Mammary epithelial cell (primary cell): ENCODE measurements at regions not wholly inside any gene's neighbourhood (a gene's known extent, or its start where the extent isn't known, plus 50 kb on each side); places are given as distances from the start of the nearest gene placed in this dataset.

ENCODE experiments used
- EZH2 ChIP-seq: IDR thresholded peaks from 2 replicates; pipeline ENCODE4 v1.6.1; 2012; ENCODE audit warnings: low read length, inconsistent platforms, borderline replicate concordance
- TF ChIP-seq, protein P1 (sequence below), 2 donors: IDR thresholded peaks in 1 of 2; conservative IDR thresholded peaks in 1 of 2; 2 replicates each; pipeline ENCODE4 v1.5.1; 2011 to 2012; ENCODE audit warnings: inconsistent platforms in 2 of 2, low read length in 2 of 2, mild to moderate bottlenecking in 2 of 2, control low read depth in 1 of 2, low read depth in 1 of 2; ENCODE audit not compliant: insufficient read depth in 1 of 2; ENCODE audit errors: extremely low read depth in 1 of 2

DNA sequence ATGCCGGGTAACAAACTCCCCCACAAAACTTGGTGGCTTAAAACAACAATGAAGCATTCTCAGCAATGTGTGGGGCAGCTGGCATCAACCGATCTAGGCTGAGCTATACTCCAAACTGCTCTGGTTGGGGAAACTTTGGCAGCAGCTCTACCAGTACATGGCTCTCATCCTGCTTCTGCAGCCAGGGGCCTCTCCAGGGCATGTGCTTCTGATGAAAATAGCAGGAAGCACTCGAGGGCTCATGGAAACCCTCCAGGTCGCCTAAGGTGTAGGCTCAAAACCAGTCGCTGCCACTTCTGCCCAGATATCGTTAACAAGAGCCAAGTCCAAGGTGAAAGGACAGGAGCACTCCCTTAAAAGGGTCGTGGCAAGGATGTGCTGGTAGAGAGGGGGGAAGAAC is 134.1 kb downstream of the TEX36 start:
- TF ChIP-seq, protein P1, sequence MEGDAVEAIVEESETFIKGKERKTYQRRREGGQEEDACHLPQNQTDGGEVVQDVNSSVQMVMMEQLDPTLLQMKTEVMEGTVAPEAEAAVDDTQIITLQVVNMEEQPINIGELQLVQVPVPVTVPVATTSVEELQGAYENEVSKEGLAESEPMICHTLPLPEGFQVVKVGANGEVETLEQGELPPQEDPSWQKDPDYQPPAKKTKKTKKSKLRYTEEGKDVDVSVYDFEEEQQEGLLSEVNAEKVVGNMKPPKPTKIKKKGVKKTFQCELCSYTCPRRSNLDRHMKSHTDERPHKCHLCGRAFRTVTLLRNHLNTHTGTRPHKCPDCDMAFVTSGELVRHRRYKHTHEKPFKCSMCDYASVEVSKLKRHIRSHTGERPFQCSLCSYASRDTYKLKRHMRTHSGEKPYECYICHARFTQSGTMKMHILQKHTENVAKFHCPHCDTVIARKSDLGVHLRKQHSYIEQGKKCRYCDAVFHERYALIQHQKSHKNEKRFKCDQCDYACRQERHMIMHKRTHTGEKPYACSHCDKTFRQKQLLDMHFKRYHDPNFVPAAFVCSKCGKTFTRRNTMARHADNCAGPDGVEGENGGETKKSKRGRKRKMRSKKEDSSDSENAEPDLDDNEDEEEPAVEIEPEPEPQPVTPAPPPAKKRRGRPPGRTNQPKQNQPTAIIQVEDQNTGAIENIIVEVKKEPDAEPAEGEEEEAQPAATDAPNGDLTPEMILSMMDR (conservative IDR thresholded peaks at IDR 0.05 in 1 of 2, IDR thresholded peaks at IDR 0.05 in 1 of 2; ENCODE audit: extremely low read depth in 1 of 2, insufficient read depth in 1 of 2, low read depth in 1 of 2, low read length in 2 of 2) = no peak
- no peak for TF ChIP-seq EZH2
